ENCODE measurements at regions not wholly inside any gene's neighbourhood (a gene's known extent, or its start where the extent isn't known, plus 50 kb on each side); places are given as distances from the start of the nearest gene placed in this dataset.

DNA sequence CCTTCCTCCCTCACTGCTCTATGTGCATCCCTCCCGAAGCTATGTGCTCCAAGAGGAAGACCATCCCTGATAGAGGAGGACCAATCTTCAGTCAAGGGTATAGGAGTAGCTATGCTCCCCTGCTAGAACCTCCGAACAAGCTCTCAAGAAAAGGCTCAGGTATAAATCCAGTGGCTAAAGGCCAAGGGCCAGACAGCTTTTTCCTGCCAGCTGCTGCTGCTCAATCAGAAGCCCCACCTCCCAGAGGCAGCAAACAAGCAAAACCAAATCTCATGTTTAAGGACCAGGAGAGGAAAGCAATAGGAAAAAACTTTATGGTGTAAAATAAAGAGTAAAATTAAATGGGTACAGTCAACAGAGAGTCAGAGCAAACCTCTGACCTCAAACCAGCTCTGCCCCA is 187.2 kb downstream of the FGFR2 start:
- no peak overlapping the region for H3K27ac Mint-ChIP-seq
- no peaks in the 10 kb centered on the region for H3K27me3 Mint-ChIP-seq
- ATAC-seq (no peak), DNase-seq (no peak)
- H3K9me3 Mint-ChIP-seq = peaks cover 6% of the 10 kb centered on the region
- no peak overlapping the region for H3K4me3 Mint-ChIP-seq
- H3K4me1 Mint-ChIP-seq = no peaks in the 10 kb centered on the region
- no peaks in the 10 kb centered on the region for H3K36me3 Mint-ChIP-seq (ENCODE audit: low read depth)

DNA sequence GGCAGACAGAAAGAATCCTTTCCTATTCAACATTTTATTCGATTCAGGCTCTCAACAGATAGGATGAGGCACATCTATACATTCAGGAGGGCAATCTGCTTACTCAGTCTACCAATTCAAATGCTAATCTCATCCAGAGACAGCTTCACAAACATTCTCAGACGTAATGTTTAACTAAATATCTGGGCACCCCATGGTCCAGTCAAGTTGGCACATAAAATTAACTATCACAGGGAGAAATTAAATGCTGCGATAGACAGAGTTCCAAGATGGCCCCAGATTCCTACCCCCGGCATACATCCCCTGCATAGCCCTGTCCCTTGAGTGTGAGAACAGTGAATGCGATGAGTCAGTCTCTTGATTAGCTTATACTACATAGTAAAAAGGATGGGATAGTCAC is 184.3 kb downstream of the FGFR2 start:
- Mint-ChIP-seq H3K27me3 (no peaks in the 10 kb centered on the region), H3K4me3 (no peak overlapping the region), H3K4me1 (no peaks in the 10 kb centered on the region), H3K27ac (no peak overlapping the region), H3K9me3 (peaks cover 6% of the 10 kb centered on the region), H3K36me3 (ENCODE audit: low read depth) (no peaks in the 10 kb centered on the region)
- no peak for DNase-seq
- ATAC-seq = no peak

DNA sequence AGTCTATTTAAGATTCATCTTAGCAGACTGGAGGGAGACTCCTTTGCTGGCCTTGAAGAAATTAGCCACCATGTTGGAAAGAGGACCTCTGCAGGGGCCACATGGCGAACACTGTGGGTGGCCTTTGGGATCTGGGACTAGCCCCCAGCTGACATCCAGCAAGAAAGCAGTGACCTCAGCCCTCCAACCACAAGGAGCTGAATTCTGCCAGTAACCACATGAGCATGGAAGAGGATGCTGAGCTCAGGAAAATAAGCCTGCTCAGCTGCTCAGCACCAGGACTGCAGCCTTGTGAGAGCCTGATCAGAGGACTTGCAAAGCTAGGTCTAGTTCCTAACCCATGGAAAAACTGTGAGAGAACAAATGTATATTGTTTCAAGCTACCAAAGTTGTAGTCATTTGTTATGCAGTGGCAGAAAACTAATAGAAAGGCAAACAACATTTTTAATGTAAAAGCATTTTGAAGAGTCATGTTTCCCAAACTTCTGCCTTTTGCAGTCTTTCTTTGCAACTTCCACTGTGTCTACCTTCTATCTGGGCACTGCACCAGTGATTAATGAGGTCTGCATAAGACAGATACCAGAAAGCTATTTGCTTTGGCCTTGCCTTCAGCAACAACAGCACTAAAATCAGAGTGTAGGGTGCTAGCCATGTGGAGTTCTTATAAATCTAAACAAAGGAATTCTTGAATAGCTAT is 183.7 kb downstream of the FGFR2 start:
- H3K4me1 Mint-ChIP-seq = no peaks in the 10 kb centered on the region
- H3K9me3 Mint-ChIP-seq = peaks cover 6% of the 10 kb centered on the region
- no peaks in the 10 kb centered on the region for H3K27me3 Mint-ChIP-seq
- H3K4me3 Mint-ChIP-seq = no peak overlapping the region
- ATAC-seq = no peak
- no peak overlapping the region for H3K27ac Mint-ChIP-seq
- no peaks in the 10 kb centered on the region for H3K36me3 Mint-ChIP-seq (ENCODE audit: low read depth)
- DNase-seq = no peak

DNA sequence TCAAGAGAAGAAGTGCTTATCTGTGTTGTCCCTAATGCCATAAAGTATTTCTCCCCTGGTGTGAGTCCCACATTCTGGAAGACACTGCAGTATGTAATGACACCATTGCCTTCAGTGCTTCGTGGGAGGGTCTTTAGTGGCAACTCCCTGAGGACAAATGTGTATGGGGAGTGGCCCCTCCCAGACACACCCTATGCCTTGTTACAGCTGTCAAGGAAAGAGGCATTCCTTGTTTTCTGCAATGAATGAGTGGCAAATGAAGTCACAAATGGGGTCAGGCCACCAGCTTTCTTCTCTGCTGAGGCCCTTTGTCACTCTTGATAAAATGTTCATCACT is 183.2 kb downstream of the FGFR2 start:
- Mint-ChIP-seq H3K9me3 (peaks cover 6% of the 10 kb centered on the region), H3K4me1 (no peaks in the 10 kb centered on the region), H3K4me3 (no peak overlapping the region), H3K27me3 (no peaks in the 10 kb centered on the region), H3K27ac (no peak overlapping the region), H3K36me3 (ENCODE audit: low read depth) (no peaks in the 10 kb centered on the region)
- no peak for ATAC-seq
- no peak for DNase-seq

DNA sequence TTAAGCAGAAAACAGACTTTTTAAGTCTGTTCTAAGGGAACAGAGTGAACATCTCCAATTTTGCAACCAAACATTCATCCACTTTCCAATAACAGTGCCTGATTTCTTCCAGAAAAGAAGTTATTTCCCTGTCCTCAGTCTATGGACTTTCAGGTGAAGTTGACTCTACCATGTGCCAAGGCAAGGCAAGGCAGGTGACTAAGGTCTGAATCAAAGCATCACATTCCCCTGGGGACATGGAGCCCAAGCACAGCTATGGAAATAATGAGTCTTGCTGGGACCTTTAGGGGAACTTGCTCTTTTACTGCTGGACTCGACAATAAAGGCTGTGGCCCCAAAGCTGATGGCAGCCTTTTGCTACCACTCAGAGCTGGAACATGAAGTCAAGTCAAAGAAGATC is 182.2 kb downstream of the FGFR2 start:
- Mint-ChIP-seq H3K27ac (no peak overlapping the region), H3K36me3 (ENCODE audit: low read depth) (no peaks in the 10 kb centered on the region), H3K4me3 (no peak overlapping the region), H3K9me3 (peaks cover 6% of the 10 kb centered on the region), H3K27me3 (no peaks in the 10 kb centered on the region), H3K4me1 (no peaks in the 10 kb centered on the region)
- ATAC-seq (no peak), DNase-seq (no peak)

DNA sequence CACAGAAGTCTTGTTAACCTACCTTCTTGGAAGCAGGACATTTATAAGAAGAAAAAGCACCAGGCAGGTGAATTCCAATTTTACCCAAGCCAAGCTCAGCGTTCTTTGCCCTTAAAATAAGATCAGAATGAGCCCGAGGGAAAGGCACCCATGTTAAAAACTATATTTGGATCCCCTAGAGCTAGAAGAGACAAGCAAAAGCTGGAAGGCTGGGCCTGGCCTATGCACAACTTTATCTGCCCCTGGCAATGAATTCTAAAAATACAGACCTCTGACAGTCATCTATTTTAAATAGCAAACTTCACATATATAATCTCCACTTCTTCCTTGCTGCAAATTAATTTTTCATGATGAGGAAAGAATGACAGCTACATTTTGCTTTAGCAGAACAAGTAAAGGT is 180.9 kb downstream of the FGFR2 start:
- Mint-ChIP-seq H3K27me3 (no peaks in the 10 kb centered on the region), H3K4me3 (no peak overlapping the region), H3K36me3 (ENCODE audit: low read depth) (no peaks in the 10 kb centered on the region), H3K9me3 (peaks cover 6% of the 10 kb centered on the region), H3K27ac (no peak overlapping the region), H3K4me1 (no peaks in the 10 kb centered on the region)
- DNase-seq (no peak), ATAC-seq (no peak)

DNA sequence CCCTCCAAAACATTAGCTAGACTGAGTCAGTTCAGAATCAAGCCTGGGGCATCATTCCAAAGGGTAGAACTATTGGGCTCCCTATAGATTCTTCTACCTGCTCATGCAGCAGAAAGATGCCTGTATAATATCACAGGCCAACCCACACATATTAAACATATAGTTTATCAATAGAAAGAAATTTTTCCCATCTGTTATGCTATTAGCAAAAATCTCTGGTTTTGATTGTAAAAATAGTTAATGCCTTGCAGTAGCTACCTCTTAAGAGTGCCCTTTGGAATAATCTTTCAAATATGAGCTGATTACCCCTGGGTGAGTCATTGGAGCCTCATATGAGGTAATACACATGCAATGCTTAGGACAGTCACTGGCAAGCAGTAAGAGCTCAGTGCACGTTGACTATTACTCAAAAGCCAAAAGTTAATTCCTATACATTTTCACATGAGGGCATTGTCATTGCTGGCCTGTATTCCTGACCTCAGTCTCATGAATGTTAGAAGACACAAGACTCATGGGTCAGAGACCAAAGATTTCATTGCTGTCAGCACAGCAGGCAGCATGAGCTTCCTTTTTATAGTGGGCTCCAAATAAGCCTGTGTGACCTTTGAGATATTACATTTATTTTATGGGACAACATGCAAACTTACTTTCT is 180.0 kb downstream of the FGFR2 start:
- DNase-seq = no peak
- Mint-ChIP-seq H3K27me3 (no peaks in the 10 kb centered on the region), H3K27ac (no peak overlapping the region), H3K4me3 (no peak overlapping the region), H3K36me3 (ENCODE audit: low read depth) (no peaks in the 10 kb centered on the region), H3K9me3 (no peaks in the 10 kb centered on the region), H3K4me1 (no peaks in the 10 kb centered on the region)
- no peak for ATAC-seq

DNA sequence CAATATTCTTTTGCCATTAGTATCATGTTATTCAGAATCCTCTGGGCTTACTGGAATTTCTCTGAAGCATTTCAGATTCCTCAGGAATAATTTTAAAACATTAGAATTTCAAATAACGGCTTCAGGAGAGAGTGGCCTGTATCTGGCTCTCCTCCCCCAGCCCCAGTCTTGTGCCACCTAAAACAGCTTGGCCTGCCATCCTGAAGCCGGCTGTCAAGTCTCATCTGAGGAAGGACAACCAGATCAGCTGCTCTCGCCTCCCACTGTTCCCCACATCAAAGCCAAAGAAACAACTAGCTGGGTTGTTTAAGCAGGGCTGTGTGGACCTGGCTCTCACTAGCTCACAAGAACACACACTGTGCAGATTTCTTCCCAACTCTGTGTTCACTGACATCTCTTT is 178.2 kb downstream of the FGFR2 start:
- DNase-seq (no peak), ATAC-seq (no peak)
- Mint-ChIP-seq H3K4me3 (no peak overlapping the region), H3K4me1 (no peaks in the 10 kb centered on the region), H3K36me3 (ENCODE audit: low read depth) (no peaks in the 10 kb centered on the region), H3K27ac (no peak overlapping the region), H3K27me3 (no peaks in the 10 kb centered on the region), H3K9me3 (no peaks in the 10 kb centered on the region)

DNA sequence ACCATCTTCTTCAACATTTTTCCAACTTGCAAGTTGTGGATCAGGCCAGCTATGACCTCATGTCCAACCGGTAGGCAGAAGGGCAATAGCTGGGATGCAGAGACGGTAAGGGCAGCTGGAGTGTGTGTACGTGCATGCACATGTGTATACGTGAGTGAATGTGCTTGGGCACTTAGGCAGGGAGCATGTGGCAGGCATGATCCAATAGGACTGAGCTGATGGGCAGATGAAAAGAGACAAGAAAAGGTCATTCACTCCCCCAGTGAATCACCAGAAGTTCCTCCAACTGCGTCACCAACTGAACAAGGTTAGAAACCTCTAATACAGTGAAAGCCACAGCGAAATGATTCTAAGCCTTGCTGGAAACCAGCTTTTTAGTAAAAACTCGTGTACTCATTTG is 176.1 kb downstream of the FGFR2 start:
- Mint-ChIP-seq H3K27ac (no peak overlapping the region), H3K27me3 (no peaks in the 10 kb centered on the region), H3K4me3 (no peak overlapping the region), H3K9me3 (no peaks in the 10 kb centered on the region), H3K4me1 (no peaks in the 10 kb centered on the region), H3K36me3 (ENCODE audit: low read depth) (no peaks in the 10 kb centered on the region)
- DNase-seq = no peak
- no peak for ATAC-seq

DNA sequence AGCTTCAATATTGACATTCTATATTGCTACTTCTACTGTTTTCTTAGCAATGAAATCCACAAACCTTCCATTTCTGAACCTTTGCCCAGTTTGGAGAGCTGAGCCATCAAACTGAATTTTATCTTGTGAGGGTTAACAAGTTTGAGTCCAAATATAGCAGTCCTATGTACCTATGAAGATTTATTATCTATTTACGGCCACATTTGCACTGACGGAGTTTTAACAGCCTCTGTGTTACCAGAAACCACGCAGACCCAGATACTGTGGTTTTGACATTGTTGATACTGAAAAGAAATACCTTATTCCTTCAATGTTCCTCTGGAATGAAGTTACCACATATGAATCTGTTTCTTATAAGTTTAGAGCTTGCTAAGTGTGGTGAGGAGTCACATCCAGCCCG is 172.6 kb downstream of the FGFR2 start:
- DNase-seq (no peak), ATAC-seq (no peak)
- Mint-ChIP-seq H3K27me3 (no peaks in the 10 kb centered on the region), H3K4me3 (no peak overlapping the region), H3K27ac (no peak overlapping the region), H3K36me3 (ENCODE audit: low read depth) (no peaks in the 10 kb centered on the region), H3K4me1 (no peaks in the 10 kb centered on the region), H3K9me3 (no peaks in the 10 kb centered on the region)

DNA sequence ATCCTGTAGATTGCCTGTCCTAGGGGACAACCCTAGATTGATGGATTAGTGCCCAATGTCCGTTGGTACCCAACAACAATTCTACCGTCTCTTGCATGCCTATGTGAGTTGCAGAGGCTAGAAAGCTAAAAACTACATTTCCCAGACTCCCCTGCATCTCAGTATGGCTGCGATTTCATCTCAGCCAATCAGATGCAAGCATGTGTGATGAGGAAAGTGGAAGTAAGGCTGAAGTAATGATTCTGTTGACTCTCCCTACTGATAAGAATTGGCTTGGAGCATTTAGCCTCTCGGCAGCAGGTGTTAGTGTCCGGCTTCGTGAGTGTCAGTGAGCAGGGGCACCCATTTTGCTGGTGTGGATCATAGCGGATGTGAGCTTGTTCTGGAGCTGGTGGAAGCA is 171.9 kb downstream of the FGFR2 start:
- ATAC-seq (no peak), DNase-seq (no peak)
- H3K9me3 Mint-ChIP-seq = no peaks in the 10 kb centered on the region
- H3K27me3 Mint-ChIP-seq = no peaks in the 10 kb centered on the region
- no peaks in the 10 kb centered on the region for H3K4me1 Mint-ChIP-seq
- no peaks in the 10 kb centered on the region for H3K36me3 Mint-ChIP-seq (ENCODE audit: low read depth)
- H3K4me3 Mint-ChIP-seq = no peak overlapping the region
- no peak overlapping the region for H3K27ac Mint-ChIP-seq
